Fibroblast of lung (primary cell): ENCODE measurements at regions not wholly inside any gene's neighbourhood (a gene's known extent, or its start where the extent isn't known, plus 50 kb on each side); places are given as distances from the start of the nearest gene placed in this dataset.

Experiments used
- DNase-seq, 2 donors: peaks; one replicate each; pipeline versions ENCODE4 v3.0.0 to v3.0.0-alpha.2; 2010; ENCODE audit warnings: low read depth in 2 of 2
- H2AFZ ChIP-seq: 2 replicates; pipeline ENCODE4 v1.5.1; 2012; ENCODE audit warnings: low read length, control low read depth, inconsistent platforms
- H3K27ac ChIP-seq: 2 replicates; pipeline ENCODE4 v1.5.1; 2011; ENCODE audit warnings: low read length, control low read depth; ENCODE audit not compliant: insufficient read depth
- H3K27me3 ChIP-seq: 2 replicates; pipeline ENCODE4 v1.5.1; 2011; ENCODE audit warnings: mild to moderate bottlenecking, low read length; ENCODE audit not compliant: control insufficient read depth, insufficient read depth
- H3K36me3 ChIP-seq: 2 replicates; pipeline ENCODE4 v1.5.1; 2011; ENCODE audit warnings: low read length; ENCODE audit not compliant: control insufficient read depth, insufficient read depth
- H3K4me1 ChIP-seq: 2 replicates; pipeline ENCODE4 v1.5.1; 2011; ENCODE audit warnings: low read length; ENCODE audit not compliant: control insufficient read depth, insufficient read depth; ENCODE audit errors: extremely low read depth
- H3K4me2 ChIP-seq: 2 replicates; pipeline ENCODE4 v1.5.1; 2011; ENCODE audit warnings: low read length, control low read depth; ENCODE audit not compliant: insufficient read depth; ENCODE audit errors: extremely low read depth
- H3K4me3 ChIP-seq, 4 experiments: fragments of 200-600 bp in 1 of 4; sonication (generic) in 1 of 4; replicated peaks in 1 of 4; 2 replicates each; pipeline ENCODE4 v1.5.1; 2011 to 2016; ENCODE audit warnings: low read length in 4 of 4, low read depth in 3 of 4, mild to moderate bottlenecking in 3 of 4, control low read depth in 2 of 4, inconsistent platforms in 1 of 4, mixed read lengths in 1 of 4; ENCODE audit not compliant: insufficient read depth in 1 of 4; ENCODE audit errors: control extremely low read depth in 1 of 4
- H3K79me2 ChIP-seq: 2 replicates; pipeline ENCODE4 v1.5.1; 2012; ENCODE audit warnings: mild to moderate bottlenecking, low read length, inconsistent platforms; ENCODE audit not compliant: control insufficient read depth, insufficient read depth
- H3K9ac ChIP-seq: 2 replicates; pipeline ENCODE4 v1.5.1; 2011; ENCODE audit warnings: mild to moderate bottlenecking, low read length, control low read depth; ENCODE audit not compliant: insufficient read depth
- H3K9me3 ChIP-seq: 2 replicates; pipeline ENCODE4 v1.5.1; 2012; ENCODE audit warnings: low read depth, low read length; ENCODE audit not compliant: control insufficient read depth, insufficient read depth
- H4K20me1 ChIP-seq: 2 replicates; pipeline ENCODE4 v1.5.1; 2011; ENCODE audit warnings: low read length; ENCODE audit not compliant: control insufficient read depth, insufficient read depth; ENCODE audit errors: extremely low read depth
- EZH2 ChIP-seq: IDR thresholded peaks from 2 replicates; pipeline ENCODE4 v1.5.1; 2012; ENCODE audit warnings: low read length, control low read depth, mild to moderate bottlenecking; ENCODE audit errors: missing control alignments
- TF ChIP-seq, protein P1 (sequence below), 2 donors: IDR thresholded peaks in 1 of 2; conservative IDR thresholded peaks in 1 of 2; 1 replicate in 1 of 2; 2 replicates in 1 of 2; pipeline ENCODE4 v1.5.1; 2011 to 2012; ENCODE audit warnings: low read length in 2 of 2, control low read depth in 1 of 2, inconsistent platforms in 1 of 2, low read depth in 1 of 2, mild to moderate bottlenecking in 1 of 2

DNA sequence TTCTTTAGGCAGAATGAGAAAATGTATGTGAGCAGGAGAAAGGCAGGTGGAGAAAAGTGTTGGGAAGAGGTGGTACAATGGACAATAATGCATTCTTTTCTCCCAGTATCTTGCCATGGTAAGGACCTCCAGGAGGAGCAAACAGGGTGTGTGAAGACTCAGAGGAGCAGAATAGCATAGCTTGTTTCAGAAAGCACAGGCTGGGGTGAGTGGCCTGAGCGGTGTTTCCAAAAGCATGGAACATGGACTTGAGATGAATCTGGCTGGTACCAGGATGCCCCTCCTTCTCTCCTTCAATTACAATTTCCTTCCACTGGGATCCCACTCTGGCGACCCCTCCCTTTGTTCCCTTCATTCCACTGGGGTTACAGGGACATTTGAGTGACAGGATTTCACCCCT lies 123.4 kb upstream of the TNR start:
- H3K9ac ChIP-seq, result no peak overlapping the region
- no peak overlapping the region for H2AFZ ChIP-seq
- H3K4me3 ChIP-seq, result no peak overlapping the region
- no peaks in the 10 kb centered on the region for H3K9me3 ChIP-seq
- no peaks in the 10 kb centered on the region for H4K20me1 ChIP-seq
- no peak overlapping the region for H3K27ac ChIP-seq
- no peak overlapping the region for H3K4me2 ChIP-seq
- H3K27me3 ChIP-seq, result no peaks in the 10 kb centered on the region
- no peaks in the 10 kb centered on the region for H3K79me2 ChIP-seq
- no peak for TF ChIP-seq EZH2
- TF ChIP-seq, protein P1, sequence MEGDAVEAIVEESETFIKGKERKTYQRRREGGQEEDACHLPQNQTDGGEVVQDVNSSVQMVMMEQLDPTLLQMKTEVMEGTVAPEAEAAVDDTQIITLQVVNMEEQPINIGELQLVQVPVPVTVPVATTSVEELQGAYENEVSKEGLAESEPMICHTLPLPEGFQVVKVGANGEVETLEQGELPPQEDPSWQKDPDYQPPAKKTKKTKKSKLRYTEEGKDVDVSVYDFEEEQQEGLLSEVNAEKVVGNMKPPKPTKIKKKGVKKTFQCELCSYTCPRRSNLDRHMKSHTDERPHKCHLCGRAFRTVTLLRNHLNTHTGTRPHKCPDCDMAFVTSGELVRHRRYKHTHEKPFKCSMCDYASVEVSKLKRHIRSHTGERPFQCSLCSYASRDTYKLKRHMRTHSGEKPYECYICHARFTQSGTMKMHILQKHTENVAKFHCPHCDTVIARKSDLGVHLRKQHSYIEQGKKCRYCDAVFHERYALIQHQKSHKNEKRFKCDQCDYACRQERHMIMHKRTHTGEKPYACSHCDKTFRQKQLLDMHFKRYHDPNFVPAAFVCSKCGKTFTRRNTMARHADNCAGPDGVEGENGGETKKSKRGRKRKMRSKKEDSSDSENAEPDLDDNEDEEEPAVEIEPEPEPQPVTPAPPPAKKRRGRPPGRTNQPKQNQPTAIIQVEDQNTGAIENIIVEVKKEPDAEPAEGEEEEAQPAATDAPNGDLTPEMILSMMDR (conservative IDR thresholded peaks at IDR 0.05 in 1 of 2, IDR thresholded peaks at IDR 0.05 in 1 of 2; ENCODE audit: low read depth in 1 of 2, low read length in 2 of 2), result no peak
- DNase-seq, result no peak
- H3K4me1 ChIP-seq, result no peaks in the 10 kb centered on the region
- H3K36me3 ChIP-seq, result no peaks in the 10 kb centered on the region

DNA sequence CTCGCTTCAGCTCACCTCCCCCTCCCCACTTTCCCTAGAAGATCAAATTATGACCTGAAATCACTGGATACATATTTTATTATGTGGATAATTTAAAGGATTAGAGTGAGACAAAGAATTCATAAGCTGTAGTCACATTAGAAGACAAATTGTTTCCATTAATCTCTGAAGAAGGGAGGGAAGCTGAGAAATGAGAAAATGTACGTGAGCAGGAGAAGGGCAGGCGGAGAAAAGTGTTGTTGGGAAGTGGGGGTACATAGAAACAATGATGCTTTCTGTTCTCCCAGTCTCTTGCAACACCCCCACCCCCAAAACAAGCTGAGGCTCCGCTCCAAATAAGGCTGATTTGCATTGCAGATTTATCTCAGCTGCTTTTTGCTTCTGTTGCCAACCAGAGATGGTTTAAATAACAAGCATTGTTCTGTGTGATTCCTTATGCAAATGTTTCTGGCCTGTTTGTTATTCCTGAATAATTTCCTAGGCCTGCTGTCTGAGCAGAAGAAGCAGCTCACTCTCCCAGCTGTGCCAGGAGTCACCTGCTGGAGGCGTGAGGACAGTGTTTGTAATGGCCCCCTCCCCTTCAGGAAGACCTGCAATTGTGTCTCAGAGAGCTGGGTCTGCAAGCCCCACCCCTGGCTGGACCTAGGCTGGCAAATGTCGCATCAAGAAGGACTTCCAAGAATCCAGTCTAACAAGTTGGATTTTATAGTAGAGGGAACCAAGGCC lies 121.8 kb upstream of the TNR start:
- H3K36me3 ChIP-seq, result no peaks in the 10 kb centered on the region
- peak in 1 of 2 donors; percentile 14 for DNase-seq
- H3K27ac ChIP-seq, result no peak overlapping the region
- no peaks in the 10 kb centered on the region for H3K79me2 ChIP-seq
- no peaks in the 10 kb centered on the region for H4K20me1 ChIP-seq
- H3K27me3 ChIP-seq, result no peaks in the 10 kb centered on the region
- H2AFZ ChIP-seq, result no peak overlapping the region
- no peak overlapping the region for H3K9ac ChIP-seq
- no peak overlapping the region for H3K4me2 ChIP-seq
- no peaks in the 10 kb centered on the region for H3K9me3 ChIP-seq
- no peaks in the 10 kb centered on the region for H3K4me1 ChIP-seq
- no peak for TF ChIP-seq EZH2
- TF ChIP-seq, protein P1 (conservative IDR thresholded peaks at IDR 0.05 in 1 of 2, IDR thresholded peaks at IDR 0.05 in 1 of 2; ENCODE audit: low read depth in 1 of 2, low read length in 2 of 2), result no peak
- no peak overlapping the region for H3K4me3 ChIP-seq

DNA sequence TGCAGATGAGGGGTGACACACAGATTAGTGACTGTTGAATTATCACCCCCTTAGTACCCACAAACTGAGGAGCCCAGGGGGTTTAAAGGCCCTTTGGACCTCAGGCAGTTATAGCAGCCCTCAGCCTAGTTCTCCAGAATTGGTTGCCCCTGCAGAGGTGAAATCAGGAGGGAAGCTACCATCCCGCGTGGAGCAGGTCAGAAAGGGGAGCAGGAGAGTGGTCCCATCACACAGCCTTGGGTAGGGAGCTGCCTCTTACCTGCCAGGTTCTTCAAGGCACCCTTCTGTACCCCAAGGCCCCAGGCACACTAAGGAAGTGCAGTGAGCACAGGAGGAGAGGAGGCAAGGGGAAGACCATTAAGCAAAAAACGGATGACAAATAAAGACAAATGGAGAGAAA lies 121.2 kb upstream of the TNR start:
- no peaks in the 10 kb centered on the region for H4K20me1 ChIP-seq
- H3K9ac ChIP-seq, result no peak overlapping the region
- H3K27me3 ChIP-seq, result no peaks in the 10 kb centered on the region
- no peaks in the 10 kb centered on the region for H3K79me2 ChIP-seq
- H2AFZ ChIP-seq, result no peak overlapping the region
- H3K4me1 ChIP-seq, result no peaks in the 10 kb centered on the region
- no peaks in the 10 kb centered on the region for H3K36me3 ChIP-seq
- H3K27ac ChIP-seq, result no peak overlapping the region
- TF ChIP-seq EZH2, result no peak
- TF ChIP-seq, protein P1 (conservative IDR thresholded peaks at IDR 0.05 in 1 of 2, IDR thresholded peaks at IDR 0.05 in 1 of 2; ENCODE audit: low read depth in 1 of 2, low read length in 2 of 2), result no peak
- H3K4me2 ChIP-seq, result no peak overlapping the region
- no peak for DNase-seq
- no peak overlapping the region for H3K4me3 ChIP-seq
- H3K9me3 ChIP-seq, result no peaks in the 10 kb centered on the region
